ENCODE measurements at regions not wholly inside any gene's neighbourhood (a gene's known extent, or its start where the extent isn't known, plus 50 kb on each side); places are given as distances from the start of the nearest gene placed in this dataset.
"Not testable (repeated sequence)": the region's sequence is repeated elsewhere in the genome, so short reads cannot be mapped to it uniquely, and the experiment has no call there.

DNA sequence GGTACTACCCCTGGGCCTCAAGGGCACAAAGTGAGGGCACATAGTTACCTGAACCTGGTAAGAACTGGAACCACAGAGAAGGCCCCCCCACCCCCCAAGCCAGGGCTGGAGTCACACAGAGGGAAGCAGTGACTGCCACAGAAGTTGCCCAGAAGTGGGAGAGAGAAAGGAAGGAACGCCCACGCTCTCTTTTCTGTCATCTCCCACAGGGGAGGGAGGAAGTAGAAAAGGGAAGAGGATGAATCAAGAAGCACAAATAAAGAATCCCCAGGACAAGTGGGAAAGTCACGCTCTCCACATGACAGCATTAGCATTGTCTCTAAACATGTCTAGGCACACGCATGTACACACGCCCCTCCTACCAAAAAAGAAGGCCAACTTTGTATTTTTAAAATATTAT lies 114.7 kb upstream of the FRMD4B start:
- no peak overlapping the region for H3K4me3 ChIP-seq (ENCODE audit: low read length)
- DNase-seq (ENCODE audit: low read depth, low spot score), result no peak

- H3K4me3 ChIP-seq (ENCODE audit: low read length), result no peak overlapping the region
- no peak for DNase-seq (ENCODE audit: low read depth, low spot score)
These were observed 114.1 kb upstream of the FRMD4B start for GRCh38 chr3:69499899-69500421.

DNA sequence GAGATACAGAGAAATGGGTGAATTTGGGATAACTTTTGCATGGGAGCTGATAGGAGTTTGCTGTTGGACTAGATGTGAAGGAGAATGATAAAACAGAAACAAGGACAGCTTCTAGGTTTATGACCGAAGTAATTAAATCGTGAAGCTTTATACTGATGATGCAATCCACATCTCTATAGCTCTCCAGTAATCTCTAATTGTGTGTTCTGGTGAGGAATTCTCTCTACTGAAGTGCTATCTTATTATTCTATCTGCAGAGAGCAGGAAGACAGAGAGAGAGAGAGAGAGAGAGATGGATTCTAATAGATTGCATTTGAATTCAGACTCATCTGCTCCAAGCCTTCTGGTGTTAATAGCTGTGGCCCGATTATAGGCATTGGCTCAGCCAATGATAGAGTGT lies 113.5 kb upstream of the FRMD4B start:
- H3K4me3 ChIP-seq (ENCODE audit: low read length), result no peak overlapping the region

DNA sequence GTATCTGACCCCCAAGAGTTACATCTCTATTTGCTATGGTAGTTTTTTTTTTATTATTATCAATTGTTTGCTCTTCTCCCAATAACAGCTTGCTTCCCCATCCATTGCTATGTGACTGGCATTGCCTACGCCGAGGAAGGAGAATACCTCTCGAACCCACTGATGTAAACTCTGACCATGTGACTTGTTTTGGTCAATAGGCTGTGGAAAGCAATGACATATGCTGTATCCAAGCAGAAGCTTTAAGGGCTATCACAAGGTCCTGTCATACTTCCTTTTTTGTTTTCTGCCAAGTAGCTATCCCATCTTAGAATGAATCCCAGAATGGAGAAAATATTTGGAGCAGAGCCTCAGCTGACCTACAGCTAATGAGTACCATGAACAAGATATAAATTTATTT lies 111.0 kb upstream of the FRMD4B start:
- DNase-seq (ENCODE audit: low read depth, low spot score), result no peak
- H3K4me3 ChIP-seq (ENCODE audit: low read length), result no peak overlapping the region

More for the DNA sequence above, 113.5 kb upstream of the FRMD4B start:
- DNase-seq (ENCODE audit: low read depth, low spot score), result no peak

- no peak overlapping the region for H3K4me3 ChIP-seq (ENCODE audit: low read length)
- no peak for DNase-seq (ENCODE audit: low read depth, low spot score)
These were observed 108.3 kb upstream of the FRMD4B start for GRCh38 chr3:69494185-69494584.

DNA sequence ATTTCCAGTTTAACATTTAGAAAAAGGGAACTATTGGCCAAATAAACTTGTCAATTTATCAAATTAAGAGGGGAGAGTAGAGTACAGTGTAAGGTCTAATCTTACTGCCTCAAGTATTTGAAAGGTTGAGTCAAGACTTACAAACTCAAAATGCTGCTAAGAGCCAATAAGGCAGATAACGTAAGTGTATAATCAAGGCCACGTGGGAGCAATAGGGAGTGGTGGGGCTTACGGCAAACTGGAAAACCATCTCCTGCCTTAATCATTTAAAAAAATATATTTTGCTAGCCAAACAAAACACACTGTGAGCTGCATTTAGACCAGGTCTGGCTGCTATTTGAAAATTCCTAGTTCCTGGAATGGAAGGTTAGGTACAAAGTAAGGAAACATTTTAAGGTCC lies 107.3 kb upstream of the FRMD4B start:
- H3K4me3 ChIP-seq (ENCODE audit: low read length), result no peak overlapping the region
- no peak for DNase-seq (ENCODE audit: low read depth, low spot score)

DNA sequence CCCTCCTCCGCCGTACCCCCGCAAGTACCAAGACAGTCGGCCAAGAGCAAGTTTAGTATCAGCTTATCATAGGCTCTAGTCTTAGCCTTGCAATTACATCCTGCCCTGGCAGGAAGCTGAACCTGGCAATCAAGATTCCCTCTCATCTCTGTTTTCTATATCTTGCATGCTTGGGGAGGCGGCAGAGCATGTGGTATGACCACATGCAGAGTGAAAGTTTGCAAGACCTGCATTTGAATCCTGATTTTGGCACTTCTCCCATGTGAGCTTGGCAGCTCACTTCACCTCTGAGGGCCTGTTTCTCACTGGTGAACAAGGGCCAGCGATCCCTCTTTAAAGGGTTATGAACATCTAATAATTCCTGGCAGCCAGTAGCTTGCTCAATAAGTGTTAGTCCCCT lies 106.1 kb upstream of the FRMD4B start:
- DNase-seq (ENCODE audit: low read depth, low spot score), result no peak
- H3K4me3 ChIP-seq (ENCODE audit: low read length), result no peak overlapping the region

DNA sequence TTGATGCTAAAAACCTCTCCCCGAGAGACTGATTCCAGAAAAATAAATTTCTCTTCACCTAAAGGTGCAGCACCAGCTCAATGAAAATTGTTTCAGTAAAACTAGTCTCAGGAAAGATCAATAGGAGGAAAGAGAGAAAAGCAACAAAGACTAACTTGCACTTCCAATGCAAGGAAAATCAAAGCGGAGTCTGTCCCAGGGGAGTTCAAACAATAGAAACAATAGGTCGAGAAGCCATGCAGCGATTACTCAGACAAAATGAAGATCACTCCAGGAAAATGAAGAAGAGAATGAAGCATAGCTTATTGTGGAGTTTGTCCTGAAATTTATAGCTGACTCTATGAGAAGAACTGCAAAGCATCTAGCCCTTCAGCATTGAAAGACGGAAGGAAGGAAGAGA lies 105.1 kb upstream of the FRMD4B start:
- no peak overlapping the region for H3K4me3 ChIP-seq (ENCODE audit: low read length)
- no peak for DNase-seq (ENCODE audit: low read depth, low spot score)

DNA sequence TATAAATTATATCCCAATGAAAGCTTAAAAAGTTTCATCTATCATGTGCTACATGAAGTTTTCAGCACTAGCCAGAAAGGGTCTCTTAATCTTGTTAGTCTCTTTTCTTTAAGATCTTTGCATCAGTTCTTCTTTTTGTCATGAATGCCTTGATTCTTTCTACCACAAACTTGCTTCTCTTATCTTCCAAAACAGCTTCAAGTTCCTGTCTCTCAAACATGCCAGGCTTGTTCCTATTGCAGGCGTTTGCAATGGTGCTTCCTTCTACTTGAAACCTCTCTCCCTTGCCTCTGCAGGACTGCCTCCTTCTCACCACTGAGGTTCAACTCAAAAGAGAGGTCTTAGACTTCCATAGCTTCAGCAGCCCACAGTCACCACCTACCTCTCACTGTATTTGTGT lies 104.3 kb upstream of the FRMD4B start:
- DNase-seq (ENCODE audit: low read depth, low spot score), result no peak
- no peak overlapping the region for H3K4me3 ChIP-seq (ENCODE audit: low read length)

DNA sequence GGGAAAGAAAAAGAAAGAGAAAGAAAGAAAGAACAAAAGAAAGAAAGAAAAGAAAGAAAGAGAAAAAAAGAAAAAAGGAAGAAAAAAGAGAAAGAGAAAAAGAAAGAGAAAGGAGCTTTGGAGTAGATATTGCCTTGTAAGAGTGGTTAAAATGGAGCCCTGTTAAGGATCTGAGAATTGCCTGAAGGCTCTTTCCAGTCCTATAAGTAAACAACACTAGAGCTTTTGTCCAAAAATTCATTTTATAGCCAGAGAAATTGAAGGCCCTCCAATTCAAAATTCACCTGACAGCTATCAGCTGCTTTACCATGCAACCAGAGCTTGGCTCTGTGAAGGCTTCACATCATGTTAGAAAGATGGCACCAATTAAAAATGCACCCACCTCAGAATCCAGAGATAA lies 102.1 kb upstream of the FRMD4B start:
- DNase-seq (ENCODE audit: low read depth, low spot score), result no peak
- no peak overlapping the region for H3K4me3 ChIP-seq (ENCODE audit: low read length)

- no peak overlapping the region for H3K4me3 ChIP-seq (ENCODE audit: low read length)
- DNase-seq (ENCODE audit: low read depth, low spot score), result no peak
These were observed 99.6 kb upstream of the FRMD4B start for GRCh38 chr3:69485489-69485888.

- DNase-seq (ENCODE audit: low read depth, low spot score), result no peak
- no peak overlapping the region for H3K4me3 ChIP-seq (ENCODE audit: low read length)
These were observed 98.9 kb upstream of the FRMD4B start for GRCh38 chr3:69484507-69485393.

DNA sequence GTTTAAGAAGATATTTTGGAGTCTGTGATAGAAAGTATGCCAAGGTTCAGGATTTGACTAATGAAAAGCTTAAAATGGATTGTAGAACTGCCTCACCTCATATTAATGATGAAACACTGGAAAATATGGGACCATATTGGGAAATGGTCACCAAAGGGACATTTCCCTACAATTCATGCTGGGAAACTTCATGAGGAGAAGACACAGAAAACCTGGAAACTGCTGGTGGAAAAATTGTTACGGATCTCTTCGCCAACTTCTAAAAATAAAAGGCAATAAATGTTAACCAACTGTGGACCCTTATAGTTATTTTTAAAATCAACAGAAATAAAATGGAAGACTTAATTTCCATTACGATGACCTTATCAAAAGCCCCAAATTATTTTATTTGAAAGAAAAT lies 97.6 kb upstream of the FRMD4B start:
- H3K4me3 ChIP-seq (ENCODE audit: low read length), result no peak overlapping the region
- DNase-seq (ENCODE audit: low read depth, low spot score), result no peak

DNA sequence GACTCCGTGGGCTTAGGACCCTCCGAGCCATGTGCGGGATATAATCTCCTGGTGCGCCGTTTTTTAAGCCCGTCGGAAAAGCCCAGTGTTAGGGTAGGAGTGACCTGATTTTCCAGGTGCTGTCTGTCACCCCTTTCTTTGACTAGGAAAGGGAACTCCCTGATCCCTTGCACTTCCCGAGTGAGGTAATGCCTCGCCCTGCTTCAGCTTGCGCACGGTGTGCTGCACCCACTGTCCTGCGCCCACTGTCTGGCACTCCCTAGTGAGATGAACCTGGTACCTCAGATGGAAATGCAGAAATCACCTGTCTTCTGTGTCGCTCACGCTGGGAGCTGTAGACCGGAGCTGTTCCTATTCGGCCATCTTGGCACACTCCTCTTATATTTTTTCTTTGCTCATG lies 95.1 kb upstream of the FRMD4B start:
- not testable (repeated sequence) for H3K4me3 ChIP-seq (ENCODE audit: low read length); DNase-seq (ENCODE audit: low read depth, low spot score)

DNA sequence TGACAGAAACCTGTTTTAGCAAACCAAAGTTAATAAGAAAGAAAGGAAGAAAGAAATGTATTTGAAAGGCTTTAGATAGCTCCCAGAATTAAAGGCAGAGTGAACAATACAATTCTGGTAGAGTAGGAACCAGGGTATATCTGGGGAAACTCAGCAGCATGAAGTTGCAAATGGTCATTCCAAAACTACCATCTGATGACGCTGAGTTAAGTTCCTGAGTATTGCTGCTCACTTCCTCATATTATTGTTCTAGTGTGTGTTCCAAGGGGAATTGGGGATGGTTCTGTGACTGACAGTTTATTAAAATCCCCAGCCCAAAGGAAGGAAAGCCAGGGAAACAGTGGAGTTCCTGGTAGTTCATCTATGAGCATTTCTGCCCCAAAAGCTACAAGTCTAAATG lies 88.3 kb upstream of the FRMD4B start:
- DNase-seq (ENCODE audit: low read depth, low spot score), result no peak

GRCh38 chr3:69472093-69472492 lies 86.2 kb upstream of the FRMD4B start:
- H3K4me3 ChIP-seq (ENCODE audit: low read length), result no peak overlapping the region
- DNase-seq (ENCODE audit: low read depth, low spot score), result no peak

More for the DNA sequence above, 88.3 kb upstream of the FRMD4B start:
- H3K4me3 ChIP-seq (ENCODE audit: low read length), result no peak overlapping the region

- no peak for DNase-seq (ENCODE audit: low read depth, low spot score)
- no peak overlapping the region for H3K4me3 ChIP-seq (ENCODE audit: low read length)
These were observed 77.6 kb upstream of the FRMD4B start for GRCh38 chr3:69463531-69463930.

- no peak for DNase-seq (ENCODE audit: low read depth, low spot score)
- H3K4me3 ChIP-seq (ENCODE audit: low read length), result no peak overlapping the region
These were observed 76.9 kb upstream of the FRMD4B start for GRCh38 chr3:69462826-69463100.

GRCh38 chr3:69462022-69462825 lies 76.3 kb upstream of the FRMD4B start:
- DNase-seq (ENCODE audit: low read depth, low spot score), result no peak
- no peak overlapping the region for H3K4me3 ChIP-seq (ENCODE audit: low read length)

GRCh38 chr3:69460034-69460433 lies 74.1 kb upstream of the FRMD4B start:
- no peak overlapping the region for H3K4me3 ChIP-seq (ENCODE audit: low read length)
- DNase-seq (ENCODE audit: low read depth, low spot score), result no peak

All from Jurkat, Clone E6-1 (cell line).